Gastroesophageal sphincter (tissue), 4 donors: ENCODE measurements at regions not wholly inside any gene's neighbourhood (a gene's known extent, or its start where the extent isn't known, plus 50 kb on each side); places are given as distances from the start of the nearest gene placed in this dataset.

ENCODE experiments used
- ATAC-seq: fragments of 150-250 bp; one replicate; pipeline ENCODE4 v1.9.1; 2016; ENCODE audit warnings: mild to moderate bottlenecking, moderate library complexity
- H3K27ac ChIP-seq, 4 donors: fragments of 200-600 bp; sonication (generic) in 3 of 4; 1 replicate in 3 of 4; 2 replicates in 1 of 4; pipeline ENCODE4 v1.5.1; 2016 to 2019
- H3K27me3 ChIP-seq: fragments of 200-600 bp; sonication (generic); one replicate; pipeline ENCODE4 v1.5.1; 2019
- H3K36me3 ChIP-seq, 2 donors: fragments of 200-600 bp; sonication (generic); one replicate each; pipeline ENCODE4 v1.5.1; 2019; ENCODE audit warnings: control low read depth in 1 of 2
- H3K4me1 ChIP-seq, 3 donors: fragments of 200-600 bp; sonication (generic); 1 replicate in 2 of 3; 2 replicates in 1 of 3; pipeline ENCODE4 v1.5.1; 2016 to 2019; ENCODE audit warnings: control low read depth in 2 of 3
- H3K4me3 ChIP-seq, 2 donors: fragments of 200-600 bp; sonication (generic); one replicate each; pipeline ENCODE4 v1.5.1; 2019; ENCODE audit warnings: mild to moderate bottlenecking in 1 of 2, moderate library complexity in 1 of 2
- H3K9me3 ChIP-seq, 3 donors: fragments of 200-600 bp; sonication (generic); one replicate each; pipeline ENCODE4 v1.5.1; 2017 to 2019; ENCODE audit warnings: control low read depth in 2 of 3
- CTCF ChIP-seq, 4 experiments: fragments of 200-600 bp in 2 of 4; fragments of 450-650 bp in 2 of 4; sonication (generic) in 1 of 4; IDR thresholded peaks; one replicate each; pipeline ENCODE4 v1.5.1; 2017 to 2019; ENCODE audit warnings: antibody characterized with exemption in 4 of 4, mild to moderate bottlenecking in 2 of 4, moderate library complexity in 2 of 4
- EP300 ChIP-seq: sonication (generic); formaldehyde crosslinking; IDR thresholded peaks from one replicate; pipeline ENCODE4 v1.6.1; 2017; ENCODE audit warnings: antibody characterized with exemption, mild to moderate bottlenecking
- POLR2A ChIP-seq, 2 donors: fragments of 450-650 bp; IDR thresholded peaks; one replicate each; pipeline ENCODE4 v1.6.1; 2017; ENCODE audit warnings: antibody characterized with exemption in 2 of 2, mild to moderate bottlenecking in 2 of 2, moderate library complexity in 1 of 2
- POLR2AphosphoS5 ChIP-seq: sonication (generic); formaldehyde crosslinking; IDR thresholded peaks from one replicate; pipeline ENCODE4 v1.6.1; 2017; ENCODE audit warnings: antibody characterized with exemption
- WGBS, 2 donors: methylation state at CpG; one replicate each; pipeline ENCODE4 v1.1.5; 2018; ENCODE audit warnings: low coverage in 1 of 2; 5-methylcytosine and 5-hydroxymethylcytosine counted together

DNA sequence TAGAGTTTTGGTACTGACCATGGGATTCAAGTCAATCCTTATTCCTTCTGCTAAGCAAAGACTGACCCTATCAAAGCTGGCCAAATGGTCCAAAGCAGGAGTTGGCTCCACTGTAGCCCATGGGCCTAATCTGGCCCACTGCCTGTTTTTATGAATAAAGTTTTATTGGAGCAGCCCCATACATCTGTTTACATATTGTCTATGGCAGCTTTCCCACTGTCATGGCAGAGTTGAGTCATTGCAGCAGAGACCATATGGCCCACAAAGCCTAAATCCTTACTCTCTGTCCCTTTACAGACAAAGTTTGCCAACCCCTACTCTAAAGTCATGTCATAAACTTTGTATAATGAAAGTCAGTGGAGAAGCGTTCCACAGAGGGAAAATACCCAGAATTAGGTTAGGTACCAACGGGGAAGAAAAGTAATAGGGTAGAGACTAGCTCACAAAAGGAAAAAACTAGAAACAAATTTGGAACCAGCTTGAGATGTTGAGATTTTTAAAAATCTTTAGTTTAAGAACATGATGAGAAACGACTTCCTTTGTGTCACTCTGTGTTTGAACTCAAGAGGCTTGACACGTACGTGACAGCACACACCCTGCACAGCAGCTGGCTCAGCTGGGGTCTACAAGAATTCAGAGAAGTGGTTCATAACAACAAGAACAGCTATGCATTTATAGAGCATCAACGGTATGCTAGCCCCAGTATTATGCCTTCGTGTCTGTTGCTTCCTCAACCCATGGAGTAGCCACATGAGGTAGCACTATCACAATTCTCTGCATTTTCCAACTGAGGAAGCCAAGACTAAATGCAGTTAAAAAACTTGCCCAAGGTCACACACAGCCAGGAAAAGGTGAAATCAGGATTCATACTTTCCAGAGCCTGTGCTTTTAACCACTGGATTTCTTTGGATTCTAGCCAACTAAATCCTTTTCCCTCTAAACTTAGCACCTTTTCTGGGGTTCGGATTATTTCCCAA lies 198.9 kb upstream of the WWC1 start:
- no peak for ATAC-seq
- Histone ChIP-seq H3K27ac (no peak overlapping the region), H3K9me3 (no peaks in the 10 kb centered on the region), H3K4me1 (no peaks in the 10 kb centered on the region), H3K27me3 (no peaks in the 10 kb centered on the region), H3K4me3 (no peak overlapping the region), H3K36me3 (no peaks in the 10 kb centered on the region)
- 80% methylated on average over 8 of the region's 8 CpGs; no CpG with 5 or more reads in 1 of the 2 donors for WGBS, 2 donors
- no peak for TF ChIP-seq CTCF (IDR thresholded peaks at IDR 0.05)
- TF ChIP-seq EP300, result no peak
- TF ChIP-seq POLR2A (IDR thresholded peaks at IDR 0.05), result no peak
- no peak for TF ChIP-seq POLR2AphosphoS5

DNA sequence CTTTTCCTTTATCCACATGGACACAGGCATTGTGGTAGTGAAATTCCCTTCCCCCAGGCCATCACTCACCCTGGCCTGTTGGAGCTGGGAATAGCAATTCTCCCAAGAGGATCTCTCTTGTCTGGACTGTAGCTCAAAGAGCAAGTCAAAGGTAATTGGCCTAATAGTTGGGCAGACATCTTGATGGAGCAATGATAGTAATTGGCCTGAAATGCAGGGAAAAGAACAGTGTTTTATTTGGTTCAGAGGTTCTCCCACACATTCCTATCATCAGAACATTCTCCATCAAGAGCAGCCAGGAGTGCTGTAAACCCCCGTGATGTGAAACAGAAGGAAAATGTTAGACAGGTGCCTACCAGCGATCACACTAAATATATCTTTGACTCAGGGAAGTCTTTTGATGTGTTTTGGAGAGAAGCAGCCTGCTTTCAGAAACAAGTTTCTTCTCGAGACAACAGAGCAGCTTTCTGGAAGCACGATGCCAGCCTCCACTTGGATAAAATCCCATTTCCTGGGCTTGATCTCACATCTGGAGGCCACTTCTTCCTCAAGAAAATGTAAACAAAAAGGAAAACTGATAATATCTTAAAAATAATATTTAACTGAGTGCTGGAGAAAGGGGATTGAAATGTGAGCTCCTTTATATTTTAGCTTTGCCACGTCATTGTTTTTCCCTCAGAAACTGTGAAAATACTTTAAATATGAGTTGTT lies 198.1 kb upstream of the WWC1 start:
- WGBS, 2 donors, result 62 to 66% methylated on average over 5 of the region's 5 CpGs
- no peak for TF ChIP-seq CTCF (IDR thresholded peaks at IDR 0.05)
- TF ChIP-seq EP300, result no peak
- no peak for TF ChIP-seq POLR2A (IDR thresholded peaks at IDR 0.05)
- no peak for TF ChIP-seq POLR2AphosphoS5
- Histone ChIP-seq H3K4me3 (no peak overlapping the region), H3K9me3 (no peaks in the 10 kb centered on the region), H3K4me1 (no peaks in the 10 kb centered on the region), H3K27ac (no peak overlapping the region), H3K36me3 (no peaks in the 10 kb centered on the region), H3K27me3 (no peaks in the 10 kb centered on the region)
- ATAC-seq, result no peak

DNA sequence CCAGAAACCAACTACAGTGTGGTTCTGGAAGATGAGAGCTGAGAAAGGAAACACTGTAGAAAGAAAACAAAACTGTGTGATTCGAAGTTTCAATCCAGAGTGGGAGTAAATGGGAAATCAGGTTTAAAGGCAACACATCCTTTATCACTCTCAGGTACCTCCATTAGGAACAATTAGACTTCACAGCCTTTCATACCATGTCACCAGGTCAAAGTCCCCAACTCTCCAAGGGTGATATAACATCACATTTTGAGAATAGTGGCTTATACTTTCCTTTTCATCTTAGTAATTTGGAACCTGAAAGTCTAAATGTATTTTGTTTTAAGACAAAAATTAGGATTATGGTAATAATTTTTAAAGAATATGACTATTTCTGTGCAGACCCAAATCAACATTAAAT lies 194.9 kb upstream of the WWC1 start:
- no peak for ATAC-seq

DNA sequence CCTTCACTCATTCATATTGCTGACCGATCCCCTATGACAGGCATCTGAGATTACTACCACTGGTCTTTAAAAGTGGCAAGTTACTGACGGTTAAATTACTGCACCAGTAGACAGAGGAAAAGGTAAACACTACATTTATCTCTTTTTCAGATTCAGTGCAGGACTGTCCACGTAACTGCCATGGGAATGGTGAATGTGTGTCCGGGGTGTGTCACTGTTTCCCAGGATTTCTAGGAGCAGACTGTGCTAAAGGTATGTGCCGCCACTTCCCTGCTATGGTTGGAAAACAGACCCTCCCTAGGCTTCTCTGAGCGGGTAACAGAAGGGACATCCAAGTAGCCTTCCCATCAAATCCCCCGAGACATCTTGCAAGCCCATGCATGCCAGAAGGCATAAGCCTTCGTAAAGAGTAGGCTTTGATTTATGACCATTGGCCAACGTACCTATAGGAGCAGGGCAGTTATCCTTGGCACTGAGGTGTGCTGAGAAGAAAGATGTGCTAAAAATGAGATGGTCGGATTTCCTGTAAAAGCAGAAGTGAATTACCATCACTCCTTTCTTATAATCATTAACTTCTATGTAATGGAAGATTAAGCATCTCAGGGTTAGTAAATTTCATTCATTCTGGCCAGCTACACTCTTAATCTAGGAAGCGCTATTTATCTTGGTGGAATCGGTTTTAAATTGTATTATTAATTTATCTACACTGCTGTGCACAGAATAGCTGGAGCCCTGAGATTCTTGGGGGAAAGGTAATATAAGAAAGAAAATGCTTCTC lies 193.4 kb upstream of the WWC1 start:
- 70 to 71% methylated on average over 6 to 11 of the region's 12 CpGs for WGBS, 2 donors
- Histone ChIP-seq H3K27ac (no peak overlapping the region), H3K36me3 (no peaks in the 10 kb centered on the region), H3K4me1 (no peaks in the 10 kb centered on the region), H3K9me3 (no peaks in the 10 kb centered on the region), H3K27me3 (no peaks in the 10 kb centered on the region), H3K4me3 (no peak overlapping the region)
- TF ChIP-seq POLR2A (IDR thresholded peaks at IDR 0.05), result no peak
- no peak for TF ChIP-seq CTCF (IDR thresholded peaks at IDR 0.05)
- TF ChIP-seq EP300, result no peak
- TF ChIP-seq POLR2AphosphoS5, result no peak
- ATAC-seq, result no peak

More for the DNA sequence above, 194.9 kb upstream of the WWC1 start:
- WGBS, 2 donors, result 67 to 75% methylated on average over 1 of the region's 1 CpG
- Histone ChIP-seq H3K27me3 (no peaks in the 10 kb centered on the region), H3K9me3 (no peaks in the 10 kb centered on the region), H3K4me3 (no peak overlapping the region), H3K4me1 (no peaks in the 10 kb centered on the region), H3K36me3 (no peaks in the 10 kb centered on the region), H3K27ac (no peak overlapping the region)
- no peak for TF ChIP-seq CTCF (IDR thresholded peaks at IDR 0.05)
- TF ChIP-seq EP300, result no peak
- TF ChIP-seq POLR2AphosphoS5, result no peak
- no peak for TF ChIP-seq POLR2A (IDR thresholded peaks at IDR 0.05)
